Duodenal mucosa (tissue), 2 donors: ENCODE measurements at regions not wholly inside any gene's neighbourhood (a gene's known extent, or its start where the extent isn't known, plus 50 kb on each side); places are given as distances from the start of the nearest gene placed in this dataset.

Source experiments
- H3K27ac ChIP-seq: one replicate; pipeline ENCODE4 v1.7.0; 2013; ENCODE audit warnings: low read depth, low read length
- H3K27me3 ChIP-seq, 2 donors: one replicate each; pipeline ENCODE4 v1.7.0; 2013; ENCODE audit warnings: low read length in 2 of 2, control low read depth in 1 of 2; ENCODE audit not compliant: insufficient read depth in 2 of 2, control insufficient read depth in 1 of 2
- H3K36me3 ChIP-seq, 2 donors: one replicate each; pipeline ENCODE4 v1.7.0; 2013; ENCODE audit warnings: low read length in 2 of 2, control low read depth in 1 of 2; ENCODE audit not compliant: insufficient read depth in 2 of 2, control insufficient read depth in 1 of 2
- H3K4me1 ChIP-seq, 2 donors: one replicate each; pipeline ENCODE4 v1.7.0; 2013; ENCODE audit warnings: low read length in 2 of 2, control low read depth in 1 of 2; ENCODE audit not compliant: insufficient read depth in 2 of 2, control insufficient read depth in 1 of 2
- H3K4me3 ChIP-seq, 2 donors: one replicate each; pipeline ENCODE4 v1.7.0; 2013; ENCODE audit warnings: low read length in 2 of 2, low read depth in 1 of 2
- H3K9ac ChIP-seq, 2 donors: one replicate each; pipeline ENCODE4 v1.7.0; 2013; ENCODE audit warnings: low read length in 2 of 2, low read depth in 1 of 2
- H3K9me3 ChIP-seq, 2 donors: one replicate each; pipeline ENCODE4 v1.7.0; 2013; ENCODE audit warnings: low read length in 2 of 2, control low read depth in 1 of 2; ENCODE audit not compliant: control insufficient read depth in 1 of 2

DNA sequence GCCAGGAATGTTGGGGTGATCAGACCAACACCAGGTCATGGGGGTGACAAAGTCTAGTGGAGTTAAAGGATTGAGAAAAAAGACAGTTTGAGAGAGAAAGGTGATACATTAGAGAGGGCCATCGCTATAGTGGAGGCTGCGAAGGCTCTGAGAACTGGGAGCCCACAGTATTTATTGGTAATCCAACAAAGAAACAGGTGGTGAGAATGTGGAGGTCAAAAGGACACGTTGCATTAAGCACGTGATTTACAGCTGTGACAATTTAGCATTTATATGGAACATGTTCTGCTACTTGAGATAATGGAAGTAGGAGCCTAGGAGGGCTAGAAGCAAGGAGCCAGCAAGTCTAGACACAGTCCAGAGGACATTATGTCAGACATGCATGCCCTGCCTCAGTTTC, 2086.5 kb upstream of the C9orf72 start:
- Histone ChIP-seq H3K9me3 (no peaks in the 10 kb centered on the region), H3K27ac (no peak overlapping the region), H3K4me3 (no peak overlapping the region), H3K36me3 (no peaks in the 10 kb centered on the region), H3K27me3 (no peaks in the 10 kb centered on the region), H3K4me1 (no peaks in the 10 kb centered on the region), H3K9ac (no peak overlapping the region)

- Histone ChIP-seq H3K36me3 (no peaks in the 10 kb centered on the region), H3K4me1 (no peaks in the 10 kb centered on the region), H3K27ac (no peak overlapping the region), H3K4me3 (no peak overlapping the region), H3K27me3 (no peaks in the 10 kb centered on the region), H3K9ac (no peak overlapping the region), H3K9me3 (no peaks in the 10 kb centered on the region)
Measured at GRCh38 chr9:29668732-29669131, 2095.5 kb upstream of the C9orf72 start.

DNA sequence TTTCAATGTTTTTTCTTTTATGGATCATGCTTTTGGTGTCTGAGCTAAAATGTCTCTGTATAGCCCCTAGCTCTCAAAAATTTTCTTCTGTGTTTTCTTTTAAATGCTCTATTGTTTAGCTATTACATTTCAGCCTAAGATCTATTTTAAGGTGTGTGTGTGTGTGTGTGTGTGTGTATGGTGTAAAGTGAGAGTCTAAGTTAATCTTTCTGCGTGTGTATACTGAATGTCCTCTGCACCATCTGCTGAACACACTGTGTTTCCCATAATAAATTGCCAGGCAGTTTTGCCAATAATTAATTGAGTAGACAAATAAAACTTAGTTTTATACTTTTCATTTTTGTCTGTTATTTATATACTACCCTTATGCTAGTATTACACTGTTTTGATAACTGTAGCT, 2096.3 kb upstream of the C9orf72 start:
- H3K4me3 ChIP-seq: no peak overlapping the region
- H3K36me3 ChIP-seq: no peaks in the 10 kb centered on the region
- H3K9ac ChIP-seq: no peak overlapping the region
- H3K4me1 ChIP-seq: no peaks in the 10 kb centered on the region
- no peak overlapping the region for H3K27ac ChIP-seq
- H3K27me3 ChIP-seq: no peaks in the 10 kb centered on the region
- H3K9me3 ChIP-seq: no peaks in the 10 kb centered on the region

DNA sequence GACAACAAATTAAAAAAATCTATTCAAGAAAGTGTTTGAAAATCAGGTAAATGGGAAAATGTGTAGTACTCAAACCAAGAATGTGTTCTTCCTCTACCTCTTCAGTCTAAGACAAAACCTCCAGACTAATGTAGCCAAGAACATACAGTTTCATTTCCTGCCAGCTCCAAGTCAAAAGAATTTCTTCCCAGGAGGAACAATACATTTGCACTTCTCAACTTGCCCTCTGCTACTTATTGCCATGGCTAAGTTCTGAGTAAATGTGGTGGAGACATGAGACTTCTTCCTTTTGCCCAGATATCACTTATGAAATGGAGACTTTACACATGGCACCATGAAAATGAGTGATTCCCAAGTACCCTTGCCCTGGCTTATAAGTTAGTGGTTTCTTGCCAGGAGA, 2112.2 kb upstream of the C9orf72 start:
- H3K36me3 ChIP-seq: no peaks in the 10 kb centered on the region
- H3K27ac ChIP-seq: no peak overlapping the region

GRCh38 chr9:29691145-29691544, 2117.9 kb upstream of the C9orf72 start:
- Histone ChIP-seq H3K4me1 (no peaks in the 10 kb centered on the region), H3K4me3 (no peak overlapping the region), H3K27me3 (no peaks in the 10 kb centered on the region), H3K9ac (no peak overlapping the region), H3K9me3 (peaks cover 3 to 4% of the 10 kb centered on the region in 2 donors), H3K36me3 (no peaks in the 10 kb centered on the region), H3K27ac (no peak overlapping the region)

More for the DNA sequence above, 2112.2 kb upstream of the C9orf72 start:
- H3K9ac ChIP-seq: no peak overlapping the region
- no peaks in the 10 kb centered on the region for H3K4me1 ChIP-seq
- H3K27me3 ChIP-seq: no peaks in the 10 kb centered on the region
- H3K9me3 ChIP-seq: peaks cover 0 to 3% of the 10 kb centered on the region in 2 donors
- H3K4me3 ChIP-seq: no peak overlapping the region

DNA sequence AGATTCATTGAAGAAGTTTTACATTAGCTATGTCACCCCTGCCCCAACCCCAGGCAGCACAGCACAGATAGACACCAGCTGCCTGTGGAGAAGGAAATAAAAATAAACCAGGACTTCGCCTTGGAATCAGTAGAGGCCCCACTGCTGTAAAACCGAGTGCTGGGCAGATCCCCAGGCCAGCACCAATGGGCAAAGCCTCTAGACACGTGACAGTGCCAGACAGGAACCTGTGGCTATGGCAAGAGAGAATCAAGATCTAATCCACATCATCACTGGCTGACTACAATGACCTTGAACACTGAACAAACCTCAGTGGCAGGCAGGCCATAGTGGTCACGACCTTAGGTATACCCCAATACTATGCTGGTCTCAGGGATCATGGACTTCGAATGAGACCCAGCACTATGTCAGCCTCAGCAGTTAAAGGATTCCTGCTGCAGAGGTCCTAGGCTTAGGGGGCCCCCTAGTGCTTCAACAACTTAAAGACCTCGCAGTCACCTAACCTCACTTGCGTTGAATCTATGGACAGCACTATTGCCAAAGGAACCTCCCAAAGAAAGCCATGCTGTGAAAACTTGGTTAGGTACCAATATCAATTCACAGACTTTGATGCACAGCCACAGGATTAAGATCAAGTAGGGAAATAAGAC, 2118.6 kb upstream of the C9orf72 start:
- no peak overlapping the region for H3K9ac ChIP-seq
- peaks cover 3 to 4% of the 10 kb centered on the region in 2 donors for H3K9me3 ChIP-seq
- no peaks in the 10 kb centered on the region for H3K36me3 ChIP-seq
- no peak overlapping the region for H3K27ac ChIP-seq
- H3K4me3 ChIP-seq: no peak overlapping the region
- H3K27me3 ChIP-seq: no peaks in the 10 kb centered on the region
- H3K4me1 ChIP-seq: no peaks in the 10 kb centered on the region

- no peaks in the 10 kb centered on the region for H3K36me3 ChIP-seq
- H3K9me3 ChIP-seq: peaks cover 1 to 3% of the 10 kb centered on the region in 2 donors
- no peaks in the 10 kb centered on the region for H3K27me3 ChIP-seq
- no peaks in the 10 kb centered on the region for H3K4me1 ChIP-seq
- H3K4me3 ChIP-seq: no peak overlapping the region
- no peak overlapping the region for H3K27ac ChIP-seq
- H3K9ac ChIP-seq: no peak overlapping the region
Measured at GRCh38 chr9:29697011-29697410, 2123.7 kb upstream of the C9orf72 start.

GRCh38 chr9:29701559-29701958, 2128.3 kb upstream of the C9orf72 start:
- no peaks in the 10 kb centered on the region for H3K36me3 ChIP-seq
- H3K27me3 ChIP-seq: no peaks in the 10 kb centered on the region
- no peak overlapping the region for H3K9ac ChIP-seq
- no peaks in the 10 kb centered on the region for H3K9me3 ChIP-seq
- no peaks in the 10 kb centered on the region for H3K4me1 ChIP-seq
- H3K27ac ChIP-seq: no peak overlapping the region
- H3K4me3 ChIP-seq: no peak overlapping the region

DNA sequence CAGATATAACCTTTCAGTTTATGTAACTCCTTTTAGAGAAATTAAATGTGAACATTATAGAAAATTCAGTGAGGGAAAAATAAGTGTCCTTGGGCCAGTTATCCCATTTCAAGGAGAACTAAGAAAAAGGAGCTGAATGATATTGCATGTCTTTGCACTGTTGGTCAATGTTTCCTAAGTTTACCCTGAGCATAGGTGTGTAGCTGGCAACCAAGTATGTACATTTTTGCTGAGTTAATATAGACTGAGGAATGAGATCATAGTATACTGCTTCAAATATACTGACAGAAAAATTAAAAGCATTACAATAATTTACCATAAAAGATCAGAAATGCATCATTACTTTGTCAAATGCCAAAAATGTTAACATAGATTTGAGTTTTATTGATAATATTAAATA, 2128.7 kb upstream of the C9orf72 start:
- no peaks in the 10 kb centered on the region for H3K9me3 ChIP-seq
- H3K4me3 ChIP-seq: no peak overlapping the region
- no peaks in the 10 kb centered on the region for H3K36me3 ChIP-seq
- no peaks in the 10 kb centered on the region for H3K4me1 ChIP-seq
- H3K27ac ChIP-seq: no peak overlapping the region
- H3K9ac ChIP-seq: no peak overlapping the region
- no peaks in the 10 kb centered on the region for H3K27me3 ChIP-seq

DNA sequence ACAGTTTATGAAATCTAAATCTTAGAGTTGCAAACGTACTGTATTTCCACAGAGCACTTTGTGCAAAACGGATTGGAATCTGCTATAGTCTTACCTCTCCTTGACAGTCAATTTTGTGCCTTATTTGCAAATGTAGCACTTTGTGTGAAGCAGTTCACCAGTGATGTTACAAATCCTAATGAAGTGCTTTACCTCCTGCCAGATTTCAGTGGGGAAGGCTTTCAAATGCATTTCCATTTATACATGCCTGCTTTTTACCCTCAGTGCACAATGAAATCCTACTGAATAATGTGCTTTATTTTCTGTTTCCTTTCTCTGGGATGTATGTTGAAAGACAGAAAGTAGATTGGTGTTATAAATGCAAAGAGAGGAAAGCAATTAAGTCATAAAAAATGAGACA, 2141.6 kb upstream of the C9orf72 start:
- H3K27ac ChIP-seq: no peak overlapping the region
- H3K9me3 ChIP-seq: peaks cover 0 to 3% of the 10 kb centered on the region in 2 donors
- H3K36me3 ChIP-seq: no peaks in the 10 kb centered on the region
- H3K27me3 ChIP-seq: no peaks in the 10 kb centered on the region
- no peak overlapping the region for H3K9ac ChIP-seq
- H3K4me3 ChIP-seq: no peak overlapping the region
- no peaks in the 10 kb centered on the region for H3K4me1 ChIP-seq

GRCh38 chr9:29717631-29718030, 2144.3 kb upstream of the C9orf72 start:
- H3K4me1 ChIP-seq: no peaks in the 10 kb centered on the region
- H3K4me3 ChIP-seq: no peak overlapping the region
- H3K9me3 ChIP-seq: peaks cover 0 to 3% of the 10 kb centered on the region in 2 donors
- no peaks in the 10 kb centered on the region for H3K36me3 ChIP-seq
- H3K9ac ChIP-seq: no peak overlapping the region
- no peaks in the 10 kb centered on the region for H3K27me3 ChIP-seq
- no peak overlapping the region for H3K27ac ChIP-seq
